ENCODE measurements at regions not wholly inside any gene's neighbourhood (a gene's known extent, or its start where the extent isn't known, plus 50 kb on each side); places are given as distances from the start of the nearest gene placed in this dataset.

- TF ChIP-seq, protein P1, sequence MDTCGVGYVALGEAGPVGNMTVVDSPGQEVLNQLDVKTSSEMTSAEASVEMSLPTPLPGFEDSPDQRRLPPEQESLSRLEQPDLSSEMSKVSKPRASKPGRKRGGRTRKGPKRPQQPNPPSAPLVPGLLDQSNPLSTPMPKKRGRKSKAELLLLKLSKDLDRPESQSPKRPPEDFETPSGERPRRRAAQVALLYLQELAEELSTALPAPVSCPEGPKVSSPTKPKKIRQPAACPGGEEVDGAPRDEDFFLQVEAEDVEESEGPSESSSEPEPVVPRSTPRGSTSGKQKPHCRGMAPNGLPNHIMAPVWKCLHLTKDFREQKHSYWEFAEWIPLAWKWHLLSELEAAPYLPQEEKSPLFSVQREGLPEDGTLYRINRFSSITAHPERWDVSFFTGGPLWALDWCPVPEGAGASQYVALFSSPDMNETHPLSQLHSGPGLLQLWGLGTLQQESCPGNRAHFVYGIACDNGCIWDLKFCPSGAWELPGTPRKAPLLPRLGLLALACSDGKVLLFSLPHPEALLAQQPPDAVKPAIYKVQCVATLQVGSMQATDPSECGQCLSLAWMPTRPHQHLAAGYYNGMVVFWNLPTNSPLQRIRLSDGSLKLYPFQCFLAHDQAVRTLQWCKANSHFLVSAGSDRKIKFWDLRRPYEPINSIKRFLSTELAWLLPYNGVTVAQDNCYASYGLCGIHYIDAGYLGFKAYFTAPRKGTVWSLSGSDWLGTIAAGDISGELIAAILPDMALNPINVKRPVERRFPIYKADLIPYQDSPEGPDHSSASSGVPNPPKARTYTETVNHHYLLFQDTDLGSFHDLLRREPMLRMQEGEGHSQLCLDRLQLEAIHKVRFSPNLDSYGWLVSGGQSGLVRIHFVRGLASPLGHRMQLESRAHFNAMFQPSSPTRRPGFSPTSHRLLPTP (IDR thresholded peaks at IDR 0.05; ENCODE audit: borderline replicate concordance, extremely low read depth, insufficient read length): no peak
- TF ChIP-seq RAD51 (IDR thresholded peaks at IDR 0.05; ENCODE audit: borderline replicate concordance, low read depth) (no peak), CHD1 (IDR thresholded peaks at IDR 0.05; ENCODE audit: low read length) (no peak)
- TF ChIP-seq, protein P2, sequence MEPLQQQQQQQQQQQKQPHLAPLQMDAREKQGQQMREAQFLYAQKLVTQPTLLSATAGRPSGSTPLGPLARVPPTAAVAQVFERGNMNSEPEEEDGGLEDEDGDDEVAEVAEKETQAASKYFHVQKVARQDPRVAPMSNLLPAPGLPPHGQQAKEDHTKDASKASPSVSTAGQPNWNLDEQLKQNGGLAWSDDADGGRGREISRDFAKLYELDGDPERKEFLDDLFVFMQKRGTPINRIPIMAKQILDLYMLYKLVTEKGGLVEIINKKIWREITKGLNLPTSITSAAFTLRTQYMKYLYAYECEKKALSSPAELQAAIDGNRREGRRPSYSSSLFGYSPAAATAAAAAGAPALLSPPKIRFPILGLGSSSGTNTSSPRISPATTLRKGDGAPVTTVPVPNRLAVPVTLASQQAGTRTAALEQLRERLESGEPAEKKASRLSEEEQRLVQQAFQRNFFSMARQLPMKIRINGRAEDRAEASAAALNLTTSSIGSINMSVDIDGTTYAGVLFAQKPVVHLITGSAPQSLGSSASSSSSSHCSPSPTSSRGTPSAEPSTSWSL (CRISPR knock-in tag; IDR thresholded peaks at IDR 0.05; ENCODE audit: borderline replicate concordance): no peak
- TF ChIP-seq, protein P3, sequence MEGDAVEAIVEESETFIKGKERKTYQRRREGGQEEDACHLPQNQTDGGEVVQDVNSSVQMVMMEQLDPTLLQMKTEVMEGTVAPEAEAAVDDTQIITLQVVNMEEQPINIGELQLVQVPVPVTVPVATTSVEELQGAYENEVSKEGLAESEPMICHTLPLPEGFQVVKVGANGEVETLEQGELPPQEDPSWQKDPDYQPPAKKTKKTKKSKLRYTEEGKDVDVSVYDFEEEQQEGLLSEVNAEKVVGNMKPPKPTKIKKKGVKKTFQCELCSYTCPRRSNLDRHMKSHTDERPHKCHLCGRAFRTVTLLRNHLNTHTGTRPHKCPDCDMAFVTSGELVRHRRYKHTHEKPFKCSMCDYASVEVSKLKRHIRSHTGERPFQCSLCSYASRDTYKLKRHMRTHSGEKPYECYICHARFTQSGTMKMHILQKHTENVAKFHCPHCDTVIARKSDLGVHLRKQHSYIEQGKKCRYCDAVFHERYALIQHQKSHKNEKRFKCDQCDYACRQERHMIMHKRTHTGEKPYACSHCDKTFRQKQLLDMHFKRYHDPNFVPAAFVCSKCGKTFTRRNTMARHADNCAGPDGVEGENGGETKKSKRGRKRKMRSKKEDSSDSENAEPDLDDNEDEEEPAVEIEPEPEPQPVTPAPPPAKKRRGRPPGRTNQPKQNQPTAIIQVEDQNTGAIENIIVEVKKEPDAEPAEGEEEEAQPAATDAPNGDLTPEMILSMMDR (IDR thresholded peaks at IDR 0.05 in 2 of 3, conservative IDR thresholded peaks at IDR 0.05 in 1 of 3; ENCODE audit: insufficient read depth in 2 of 3, low read depth in 1 of 3, low read length in 3 of 3): no peak
These were observed 351.2 kb upstream of the ARGLU1 start for GRCh38 chr13:106919133-106919532.

Data from K562 (cell line).